ENCODE measurements at regions not wholly inside any gene's neighbourhood (a gene's known extent, or its start where the extent isn't known, plus 50 kb on each side); places are given as distances from the start of the nearest gene placed in this dataset.

GRCh38 chr21:32062591-32063227 is 189.9 kb downstream of the HUNK start:
- no peak overlapping the region for H3K4me3 ChIP-seq
- H3K36me3 ChIP-seq: no peaks in the 10 kb centered on the region
- H3K27me3 ChIP-seq: peaks cover 0 to 15% (median 0%) of the 10 kb centered on the region in 4 donors
- no peak overlapping the region for H3K27ac ChIP-seq (replicated peaks in 1 of 4)
- no peaks in the 10 kb centered on the region for H3K4me1 ChIP-seq
- no peak for DNase-seq (ENCODE audit: extremely low spot score)
- no peak for TF ChIP-seq POLR2AphosphoS5 (IDR thresholded peaks at IDR 0.05)
- TF ChIP-seq, protein P1, sequence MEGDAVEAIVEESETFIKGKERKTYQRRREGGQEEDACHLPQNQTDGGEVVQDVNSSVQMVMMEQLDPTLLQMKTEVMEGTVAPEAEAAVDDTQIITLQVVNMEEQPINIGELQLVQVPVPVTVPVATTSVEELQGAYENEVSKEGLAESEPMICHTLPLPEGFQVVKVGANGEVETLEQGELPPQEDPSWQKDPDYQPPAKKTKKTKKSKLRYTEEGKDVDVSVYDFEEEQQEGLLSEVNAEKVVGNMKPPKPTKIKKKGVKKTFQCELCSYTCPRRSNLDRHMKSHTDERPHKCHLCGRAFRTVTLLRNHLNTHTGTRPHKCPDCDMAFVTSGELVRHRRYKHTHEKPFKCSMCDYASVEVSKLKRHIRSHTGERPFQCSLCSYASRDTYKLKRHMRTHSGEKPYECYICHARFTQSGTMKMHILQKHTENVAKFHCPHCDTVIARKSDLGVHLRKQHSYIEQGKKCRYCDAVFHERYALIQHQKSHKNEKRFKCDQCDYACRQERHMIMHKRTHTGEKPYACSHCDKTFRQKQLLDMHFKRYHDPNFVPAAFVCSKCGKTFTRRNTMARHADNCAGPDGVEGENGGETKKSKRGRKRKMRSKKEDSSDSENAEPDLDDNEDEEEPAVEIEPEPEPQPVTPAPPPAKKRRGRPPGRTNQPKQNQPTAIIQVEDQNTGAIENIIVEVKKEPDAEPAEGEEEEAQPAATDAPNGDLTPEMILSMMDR (IDR thresholded peaks at IDR 0.05): no peak
- no peak for TF ChIP-seq POLR2A (IDR thresholded peaks at IDR 0.05; ENCODE audit: low read depth)
- no peak for TF ChIP-seq EP300 (IDR thresholded peaks at IDR 0.05)
- intact Hi-C loops (cut with DNase I): no loop called here
- H3K9me3 ChIP-seq: no peaks in the 10 kb centered on the region
- 67% methylated on average over 6 of the region's 6 CpGs for WGBS

- H3K36me3 ChIP-seq: no peaks in the 10 kb centered on the region
- H3K27ac ChIP-seq (replicated peaks in 1 of 4): no peak overlapping the region
- intact Hi-C loops (cut with DNase I): no loop called here
- peaks cover 0 to 15% (median 0%) of the 10 kb centered on the region in 4 donors for H3K27me3 ChIP-seq
- H3K9me3 ChIP-seq: no peaks in the 10 kb centered on the region
- no peak for DNase-seq (ENCODE audit: extremely low spot score)
- WGBS: 91% methylated on average over 1 of the region's 1 CpG
- H3K4me1 ChIP-seq: no peaks in the 10 kb centered on the region
- H3K4me3 ChIP-seq: no peak overlapping the region
- TF ChIP-seq, protein P1 (IDR thresholded peaks at IDR 0.05): no peak
- TF ChIP-seq POLR2AphosphoS5 (IDR thresholded peaks at IDR 0.05) (no peak), POLR2A (IDR thresholded peaks at IDR 0.05; ENCODE audit: low read depth) (no peak), EP300 (IDR thresholded peaks at IDR 0.05) (no peak)
These were observed 188.9 kb downstream of the HUNK start for GRCh38 chr21:32061729-32062128.

GRCh38 chr21:32056791-32057190 is 184.0 kb downstream of the HUNK start:
- DNase-seq (ENCODE audit: extremely low spot score): peak; percentile 29
- H3K9me3 ChIP-seq: peaks cover 0 to 12% (median 7%) of the 10 kb centered on the region in 4 donors
- H3K4me3 ChIP-seq: no peak overlapping the region
- H3K27me3 ChIP-seq: peaks cover 0 to 7% (median 0%) of the 10 kb centered on the region in 4 donors
- no peaks in the 10 kb centered on the region for H3K36me3 ChIP-seq
- TF ChIP-seq POLR2A (IDR thresholded peaks at IDR 0.05; ENCODE audit: low read depth): no peak
- TF ChIP-seq POLR2AphosphoS5 (IDR thresholded peaks at IDR 0.05): no peak
- no peak for TF ChIP-seq EP300 (IDR thresholded peaks at IDR 0.05)
- TF ChIP-seq, protein P1 (IDR thresholded peaks at IDR 0.05): no peak
- intact Hi-C loops (cut with DNase I): no loop called here
- 78% methylated on average over 8 of the region's 8 CpGs for WGBS
- H3K4me1 ChIP-seq: no peaks in the 10 kb centered on the region
- no peak overlapping the region for H3K27ac ChIP-seq (replicated peaks in 1 of 4)

DNA sequence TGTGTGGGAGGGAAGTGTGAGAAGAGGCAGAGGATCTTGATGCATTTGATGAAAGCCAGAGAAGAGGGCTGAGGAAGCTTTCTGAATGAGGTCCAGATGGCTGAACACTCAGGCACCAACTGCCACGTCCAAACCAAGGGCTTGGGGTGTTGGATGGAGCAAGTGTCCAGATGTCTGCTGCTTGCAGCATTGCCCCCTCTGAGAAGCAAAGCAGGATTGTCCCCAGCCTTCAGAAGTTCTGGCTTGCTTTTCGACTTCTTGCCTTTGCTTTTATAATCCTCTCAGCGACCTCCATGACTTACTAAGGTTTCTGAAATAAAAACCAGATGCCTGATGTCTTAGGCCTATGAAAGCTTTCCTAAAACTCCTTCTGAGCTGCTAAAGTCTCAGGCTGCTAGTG is 182.5 kb downstream of the HUNK start:
- H3K4me1 ChIP-seq: no peaks in the 10 kb centered on the region
- peaks cover 0 to 20% (median 13%) of the 10 kb centered on the region in 4 donors for H3K9me3 ChIP-seq
- WGBS: 21% methylated on average over 3 of the region's 3 CpGs
- TF ChIP-seq EP300 (IDR thresholded peaks at IDR 0.05) (no peak), POLR2AphosphoS5 (IDR thresholded peaks at IDR 0.05) (no peak), POLR2A (IDR thresholded peaks at IDR 0.05; ENCODE audit: low read depth) (no peak)
- TF ChIP-seq, protein P1 (IDR thresholded peaks at IDR 0.05): no peak
- DNase-seq (ENCODE audit: extremely low spot score): no peak
- no peak overlapping the region for H3K4me3 ChIP-seq
- H3K36me3 ChIP-seq: no peaks in the 10 kb centered on the region
- intact Hi-C loops (cut with DNase I): no loop called here
- peaks cover 0 to 7% (median 0%) of the 10 kb centered on the region in 4 donors for H3K27me3 ChIP-seq
- no peak overlapping the region for H3K27ac ChIP-seq (replicated peaks in 1 of 4)
